Neural progenitor cell (in vitro differentiated cells): ENCODE measurements at regions not wholly inside any gene's neighbourhood (a gene's known extent, or its start where the extent isn't known, plus 50 kb on each side); places are given as distances from the start of the nearest gene placed in this dataset.

Experiments used
- EZH2 ChIP-seq: fragments of 200-600 bp; sonication (generic); IDR thresholded peaks from 2 replicates; pipeline ENCODE4 v1.6.1; 2017; ENCODE audit warnings: antibody characterized with exemption, mild to moderate bottlenecking, moderate library complexity
- TF ChIP-seq, protein P1 (sequence below): fragments of 200-600 bp; sonication (generic); IDR thresholded peaks from 2 replicates; pipeline ENCODE4 v1.5.1; 2017; ENCODE audit warnings: antibody characterized with exemption, mild to moderate bottlenecking

DNA sequence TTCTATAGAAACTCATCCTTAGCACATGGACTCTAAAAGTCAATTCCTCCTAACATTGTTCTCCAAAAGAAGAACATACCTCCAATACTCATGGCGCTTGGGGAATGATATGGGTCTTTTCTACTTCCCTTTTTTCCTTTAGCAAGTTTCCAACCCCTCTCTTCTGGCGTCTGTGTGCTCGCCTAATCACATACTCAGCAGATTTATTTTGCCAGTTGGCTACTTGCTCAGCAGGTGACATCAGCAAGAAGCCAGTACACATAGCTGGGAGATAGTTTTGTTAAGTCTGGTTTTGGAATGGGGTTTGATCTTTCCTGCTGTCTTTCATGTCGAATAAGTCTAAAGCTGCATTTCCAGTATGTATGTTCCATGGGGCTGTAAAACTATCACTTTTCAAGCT, 193.8 kb downstream of the POM121L12 start:
- TF ChIP-seq, protein P1, sequence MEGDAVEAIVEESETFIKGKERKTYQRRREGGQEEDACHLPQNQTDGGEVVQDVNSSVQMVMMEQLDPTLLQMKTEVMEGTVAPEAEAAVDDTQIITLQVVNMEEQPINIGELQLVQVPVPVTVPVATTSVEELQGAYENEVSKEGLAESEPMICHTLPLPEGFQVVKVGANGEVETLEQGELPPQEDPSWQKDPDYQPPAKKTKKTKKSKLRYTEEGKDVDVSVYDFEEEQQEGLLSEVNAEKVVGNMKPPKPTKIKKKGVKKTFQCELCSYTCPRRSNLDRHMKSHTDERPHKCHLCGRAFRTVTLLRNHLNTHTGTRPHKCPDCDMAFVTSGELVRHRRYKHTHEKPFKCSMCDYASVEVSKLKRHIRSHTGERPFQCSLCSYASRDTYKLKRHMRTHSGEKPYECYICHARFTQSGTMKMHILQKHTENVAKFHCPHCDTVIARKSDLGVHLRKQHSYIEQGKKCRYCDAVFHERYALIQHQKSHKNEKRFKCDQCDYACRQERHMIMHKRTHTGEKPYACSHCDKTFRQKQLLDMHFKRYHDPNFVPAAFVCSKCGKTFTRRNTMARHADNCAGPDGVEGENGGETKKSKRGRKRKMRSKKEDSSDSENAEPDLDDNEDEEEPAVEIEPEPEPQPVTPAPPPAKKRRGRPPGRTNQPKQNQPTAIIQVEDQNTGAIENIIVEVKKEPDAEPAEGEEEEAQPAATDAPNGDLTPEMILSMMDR: no peak
- TF ChIP-seq EZH2: no peak
